GM21447 (cell line): ENCODE measurements at regions not wholly inside any gene's neighbourhood (a gene's known extent, or its start where the extent isn't known, plus 50 kb on each side); places are given as distances from the start of the nearest gene placed in this dataset.

Experiments
- ATAC-seq: cut with Tn5 transposase; IDR thresholded peaks from one replicate; pipeline ENCODE4 v1.9.1; 2021; ENCODE audit not compliant: unreplicated experiment

GRCh38 chr4:182973511-182973911, 56.3 kb upstream of the DCTD start:
- no peak for ATAC-seq

- no peak for ATAC-seq
These were observed 54.5 kb upstream of the DCTD start for GRCh38 chr4:182971702-182972101.

- ATAC-seq: no peak
These were observed 52.6 kb upstream of the DCTD start for GRCh38 chr4:182969651-182970279.

- no peak for ATAC-seq
These were observed 51.9 kb upstream of the DCTD start for GRCh38 chr4:182968917-182969650.

GRCh38 chr4:182967403-182967802, 50.2 kb upstream of the DCTD start:
- ATAC-seq: no peak
